ENCODE measurements at regions not wholly inside any gene's neighbourhood (a gene's known extent, or its start where the extent isn't known, plus 50 kb on each side); places are given as distances from the start of the nearest gene placed in this dataset.

DNA sequence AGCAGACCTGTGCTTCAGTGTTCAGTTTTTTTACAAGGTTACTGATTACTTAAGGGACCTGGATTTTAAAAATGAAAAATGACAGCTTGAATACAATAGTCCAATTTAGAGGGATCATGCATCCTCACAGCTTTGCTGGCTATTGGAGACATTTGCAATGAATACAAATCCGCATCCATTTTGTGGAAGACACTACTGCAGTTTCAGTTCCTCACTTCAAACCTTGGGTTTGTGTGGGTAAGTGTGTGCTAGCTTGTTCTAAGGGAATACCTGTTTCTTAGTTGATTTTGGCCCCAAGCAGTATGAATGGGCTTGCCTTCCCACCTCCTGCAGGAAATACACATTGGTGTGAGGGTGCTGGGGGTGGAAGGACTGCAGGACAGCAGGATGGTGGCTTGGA is 222.4 kb downstream of the OLFM4 start:
- intact Hi-C loops (cut with DNase I): no loop called here
- H3K4me3 ChIP-seq: no peak overlapping the region
- H3K27ac ChIP-seq: no peak overlapping the region
- TF ChIP-seq CTCF (IDR thresholded peaks at IDR 0.05): no peak
- ATAC-seq (no peak), DNase-seq (no peak)
- no peaks in the 10 kb centered on the region for H3K36me3 ChIP-seq (ENCODE audit: insufficient read depth in 1 of 2, low read depth in 1 of 2)
- no peaks in the 10 kb centered on the region for H3K4me1 ChIP-seq
- H3K9me3 ChIP-seq: no peaks in the 10 kb centered on the region
- peaks cover 0 to 1% (median 0%) of the 10 kb centered on the region in 3 donors for H3K27me3 ChIP-seq (ENCODE audit: insufficient read depth in 3 of 3, low read length in 2 of 3)
- 84 to 88% (median 88%) methylated on average over 1 of the region's 1 CpG for WGBS, 3 donors

DNA sequence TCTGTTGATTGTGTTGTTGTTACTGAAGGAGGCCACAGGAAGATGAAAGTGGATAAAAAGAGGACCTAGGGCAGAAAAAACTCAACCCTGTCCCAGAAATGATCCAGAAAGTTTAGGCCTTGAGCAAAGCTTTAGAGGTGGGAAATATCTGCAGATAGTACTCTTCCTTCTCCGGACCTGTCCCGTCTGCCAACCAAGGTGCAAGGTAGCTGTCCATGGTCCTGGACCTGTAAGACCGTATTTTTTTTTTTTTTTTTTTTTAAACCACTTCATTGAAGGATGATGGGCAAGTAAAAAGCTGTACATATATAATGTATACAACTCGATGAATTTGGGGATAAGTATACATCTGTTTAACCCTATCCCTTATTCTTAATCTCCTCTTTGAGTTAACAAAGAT is 225.9 kb downstream of the OLFM4 start:
- intact Hi-C loops (cut with DNase I): no loop called here
- WGBS, 3 donors: 21 to 25% (median 24%) methylated on average over 4 of the region's 4 CpGs
- H3K27me3 ChIP-seq (ENCODE audit: insufficient read depth in 3 of 3, low read length in 2 of 3): peaks cover 0 to 3% (median 0%) of the 10 kb centered on the region in 3 donors
- no peak for TF ChIP-seq CTCF (IDR thresholded peaks at IDR 0.05)
- no peak for DNase-seq
- ATAC-seq: no peak
- H3K4me1 ChIP-seq: no peaks in the 10 kb centered on the region
- no peaks in the 10 kb centered on the region for H3K9me3 ChIP-seq
- no peak overlapping the region for H3K4me3 ChIP-seq
- no peak overlapping the region for H3K27ac ChIP-seq
- no peaks in the 10 kb centered on the region for H3K36me3 ChIP-seq (ENCODE audit: insufficient read depth in 1 of 2, low read depth in 1 of 2)

DNA sequence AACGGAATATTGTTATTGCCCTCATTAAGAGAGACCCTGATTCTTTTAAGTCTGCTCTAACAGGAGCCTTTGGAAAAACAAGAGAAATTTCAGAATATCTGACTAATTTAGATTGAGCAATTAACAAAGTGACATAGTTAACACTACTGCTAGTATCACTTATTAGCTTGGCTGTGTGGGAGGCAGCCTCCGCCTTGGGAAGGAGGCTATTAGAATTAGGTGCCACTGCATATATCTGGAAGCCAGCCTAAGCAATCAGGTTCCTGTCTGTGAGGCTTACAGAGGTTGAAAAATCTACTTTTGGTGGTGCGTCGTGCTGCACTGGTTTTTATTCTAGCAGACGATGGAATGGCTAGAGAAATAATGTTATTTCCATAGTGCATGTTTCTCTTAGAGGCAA is 227.2 kb downstream of the OLFM4 start:
- Histone ChIP-seq H3K27ac (no peak overlapping the region), H3K4me3 (no peak overlapping the region), H3K9me3 (no peaks in the 10 kb centered on the region), H3K27me3 (ENCODE audit: insufficient read depth in 3 of 3, low read length in 2 of 3) (peaks cover 0 to 3% (median 0%) of the 10 kb centered on the region in 3 donors), H3K4me1 (no peaks in the 10 kb centered on the region), H3K36me3 (ENCODE audit: insufficient read depth in 1 of 2, low read depth in 1 of 2) (no peaks in the 10 kb centered on the region)
- WGBS, 3 donors: 91 to 93% (median 92%) methylated on average over 5 of the region's 5 CpGs
- no peak for DNase-seq
- no peak for TF ChIP-seq CTCF (IDR thresholded peaks at IDR 0.05)
- no peak for ATAC-seq
- intact Hi-C loops (cut with DNase I): no loop called here

DNA sequence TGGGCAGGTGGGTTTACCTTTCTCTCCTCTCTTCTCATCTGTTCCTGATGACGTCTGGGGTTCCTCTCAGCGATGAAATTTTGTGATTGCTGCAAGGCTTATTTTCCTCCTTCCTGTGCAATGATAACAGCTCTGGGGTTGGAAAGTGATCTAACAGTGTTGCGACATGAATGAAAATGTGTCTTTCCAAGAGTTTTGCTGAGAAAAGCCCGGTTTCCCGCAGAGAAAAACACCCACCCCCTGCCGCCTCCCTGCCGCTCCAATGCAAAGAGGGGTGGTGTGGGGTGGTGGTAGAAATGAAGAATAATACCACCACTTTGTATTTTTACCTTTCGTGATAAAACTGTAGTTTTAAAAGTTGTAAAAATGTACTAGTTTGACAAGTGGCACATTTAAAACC is 232.0 kb downstream of the OLFM4 start:
- Histone ChIP-seq H3K4me1 (no peaks in the 10 kb centered on the region), H3K27ac (no peak overlapping the region), H3K4me3 (no peak overlapping the region), H3K27me3 (ENCODE audit: insufficient read depth in 3 of 3, low read length in 2 of 3) (peaks cover 0 to 3% (median 3%) of the 10 kb centered on the region in 3 donors), H3K36me3 (ENCODE audit: insufficient read depth in 1 of 2, low read depth in 1 of 2) (no peaks in the 10 kb centered on the region), H3K9me3 (no peaks in the 10 kb centered on the region)
- ATAC-seq: no peak
- DNase-seq: no peak
- 68 to 69% (median 69%) methylated on average over 8 of the region's 8 CpGs for whole genome bisulfite sequencing, 3 donors
- TF ChIP-seq CTCF (IDR thresholded peaks at IDR 0.05): no peak
- intact Hi-C loops (cut with DNase I): no loop called here

DNA sequence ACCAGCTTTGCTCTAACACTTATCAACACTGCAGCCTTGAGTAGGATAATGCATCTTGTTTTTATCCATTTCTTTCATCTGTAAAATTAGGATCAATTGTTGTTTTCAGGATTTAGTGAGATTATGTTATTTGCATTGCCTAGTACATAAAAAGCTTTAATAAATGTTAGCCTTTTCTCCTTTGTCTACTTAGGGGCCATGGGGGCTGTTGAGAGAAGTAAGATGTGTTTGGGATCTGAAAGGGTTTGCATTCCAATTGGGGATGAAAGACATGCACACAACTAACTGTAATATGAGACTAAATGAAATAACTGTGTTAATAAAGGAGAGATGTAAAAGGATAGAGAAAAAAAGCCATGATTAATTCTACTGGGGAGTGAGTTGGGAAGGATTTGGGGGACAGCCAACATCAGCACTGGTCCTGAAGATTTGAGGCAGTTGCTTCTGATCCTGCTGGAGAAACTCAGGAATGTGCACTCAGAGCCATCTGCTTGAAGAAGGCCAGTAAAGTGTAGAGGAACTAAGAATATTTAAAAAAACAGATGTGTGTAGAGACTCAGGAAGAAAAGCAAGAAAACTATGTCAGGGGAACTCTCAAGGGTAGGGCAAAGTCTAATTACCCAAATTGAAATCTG is 236.3 kb downstream of the OLFM4 start:
- intact Hi-C loops (cut with DNase I): no loop called here
- TF ChIP-seq CTCF (IDR thresholded peaks at IDR 0.05): no peak
- no peak overlapping the region for H3K27ac ChIP-seq

More for the DNA sequence above, 236.3 kb downstream of the OLFM4 start:
- Histone ChIP-seq H3K27me3 (ENCODE audit: insufficient read depth in 3 of 3, low read length in 2 of 3) (peaks cover 0 to 3% (median 2%) of the 10 kb centered on the region in 3 donors), H3K4me1 (no peaks in the 10 kb centered on the region), H3K36me3 (ENCODE audit: insufficient read depth in 1 of 2, low read depth in 1 of 2) (no peaks in the 10 kb centered on the region), H3K4me3 (no peak overlapping the region), H3K9me3 (no peaks in the 10 kb centered on the region)
- DNase-seq (no peak), ATAC-seq (no peak)

Data from psoas muscle (tissue), 7 donors.